ENCODE measurements at regions not wholly inside any gene's neighbourhood (a gene's known extent, or its start where the extent isn't known, plus 50 kb on each side); places are given as distances from the start of the nearest gene placed in this dataset.

DNA sequence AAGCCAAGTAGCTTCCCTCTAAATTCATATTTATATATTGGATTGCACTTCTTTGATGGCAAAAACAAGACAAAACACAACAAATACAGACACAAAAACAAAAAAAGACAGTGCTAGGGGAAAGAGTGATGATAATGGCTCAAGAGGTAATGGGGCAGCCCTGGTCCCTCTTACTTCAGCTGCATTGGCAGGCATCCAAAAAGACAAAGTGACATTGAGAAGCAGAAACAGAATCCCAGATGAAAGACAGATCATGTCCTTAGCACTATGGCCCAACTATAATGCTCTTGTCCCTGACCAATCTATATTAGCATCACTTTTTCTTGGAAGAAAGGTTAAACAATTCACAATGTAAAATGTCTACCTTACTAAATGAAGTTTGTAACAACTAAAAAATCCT is 76.2 kb downstream of the GPR85 start:
- dilution Hi-C loops (cut with MboI; ENCODE audit: extremely low pct_ligation_motif_present, low sequenced_read_pairs): no loop called here
- no peak overlapping the region for H3K9ac ChIP-seq (ENCODE audit: control insufficient read depth, extremely low read depth, insufficient read depth, low read length)
- H3K27ac ChIP-seq (ENCODE audit: control insufficient read depth, insufficient read depth, low read length): no peak overlapping the region
- no peaks in the 10 kb centered on the region for H3K36me3 ChIP-seq (ENCODE audit: control insufficient read depth in 2 of 2, extremely low read depth in 1 of 2, insufficient read depth in 2 of 2, low read length in 2 of 2)
- peak; percentile 55 for FAIRE-seq
- H3K4me1 ChIP-seq (ENCODE audit: control insufficient read depth, extremely low read depth, insufficient read depth, low read length): peaks cover 11% of the 10 kb centered on the region
- no peaks in the 10 kb centered on the region for H3K79me2 ChIP-seq (ENCODE audit: control insufficient read depth, insufficient read depth, low read length)
- H3K4me3 ChIP-seq (ENCODE audit: control insufficient read depth in 2 of 3, extremely low read depth in 1 of 3, insufficient read depth in 2 of 3, low read depth in 1 of 3, low read length in 3 of 3): no peak overlapping the region
- no peaks in the 10 kb centered on the region for H4K20me1 ChIP-seq (ENCODE audit: control insufficient read depth, extremely low read depth, insufficient read depth, low read length)
- H3K4me2 ChIP-seq (ENCODE audit: control insufficient read depth, extremely low read depth, insufficient read depth, low read depth, low read length): no peak overlapping the region
- H3K9me3 ChIP-seq (ENCODE audit: control insufficient read depth, low read depth, low read length): no peaks in the 10 kb centered on the region
- TF ChIP-seq, protein P1, sequence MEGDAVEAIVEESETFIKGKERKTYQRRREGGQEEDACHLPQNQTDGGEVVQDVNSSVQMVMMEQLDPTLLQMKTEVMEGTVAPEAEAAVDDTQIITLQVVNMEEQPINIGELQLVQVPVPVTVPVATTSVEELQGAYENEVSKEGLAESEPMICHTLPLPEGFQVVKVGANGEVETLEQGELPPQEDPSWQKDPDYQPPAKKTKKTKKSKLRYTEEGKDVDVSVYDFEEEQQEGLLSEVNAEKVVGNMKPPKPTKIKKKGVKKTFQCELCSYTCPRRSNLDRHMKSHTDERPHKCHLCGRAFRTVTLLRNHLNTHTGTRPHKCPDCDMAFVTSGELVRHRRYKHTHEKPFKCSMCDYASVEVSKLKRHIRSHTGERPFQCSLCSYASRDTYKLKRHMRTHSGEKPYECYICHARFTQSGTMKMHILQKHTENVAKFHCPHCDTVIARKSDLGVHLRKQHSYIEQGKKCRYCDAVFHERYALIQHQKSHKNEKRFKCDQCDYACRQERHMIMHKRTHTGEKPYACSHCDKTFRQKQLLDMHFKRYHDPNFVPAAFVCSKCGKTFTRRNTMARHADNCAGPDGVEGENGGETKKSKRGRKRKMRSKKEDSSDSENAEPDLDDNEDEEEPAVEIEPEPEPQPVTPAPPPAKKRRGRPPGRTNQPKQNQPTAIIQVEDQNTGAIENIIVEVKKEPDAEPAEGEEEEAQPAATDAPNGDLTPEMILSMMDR (optimal IDR thresholded peaks at IDR 0.05 in 1 of 3, IDR thresholded peaks at IDR 0.05 in 1 of 3, conservative IDR thresholded peaks at IDR 0.05 in 1 of 3; ENCODE audit: extremely low read depth in 1 of 3, insufficient read depth in 2 of 3, low read length in 3 of 3): no peak
- TF ChIP-seq EZH2 (IDR thresholded peaks at IDR 0.05; ENCODE audit: low read length): no peak
- H2AFZ ChIP-seq (ENCODE audit: control insufficient read depth, low read length): no peak overlapping the region
- no peaks in the 10 kb centered on the region for H3K9me1 ChIP-seq (ENCODE audit: control insufficient read depth, extremely low read depth, insufficient read depth, low read length)
- no peaks in the 10 kb centered on the region for H3K27me3 ChIP-seq (ENCODE audit: control insufficient read depth, extremely low read depth, insufficient read depth, low read length)
- no peak for DNase-seq (ENCODE audit: low read depth, low spot score)

DNA sequence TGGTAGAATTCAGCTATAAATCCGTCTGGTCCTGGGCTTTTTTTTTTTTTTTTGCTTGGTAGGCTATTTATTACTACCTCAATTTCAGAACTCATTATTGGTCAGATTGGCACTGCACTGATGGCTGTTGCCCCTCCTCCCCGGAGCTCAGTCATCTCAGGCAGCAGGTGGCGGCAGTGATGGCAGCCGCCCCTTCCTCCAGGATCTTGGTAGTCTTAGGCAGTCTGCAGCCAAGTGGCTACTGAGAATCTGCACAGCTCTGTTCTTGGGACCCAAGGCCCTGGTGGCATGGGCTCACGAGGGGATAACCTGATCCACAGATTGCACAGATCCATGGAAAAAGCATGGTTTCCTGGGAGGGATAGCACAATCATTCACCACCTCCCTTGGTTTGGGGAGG is 77.9 kb downstream of the GPR85 start:
- FAIRE-seq: no peak

More for the DNA sequence above, 77.9 kb downstream of the GPR85 start:
- no peak overlapping the region for H3K4me2 ChIP-seq (ENCODE audit: control insufficient read depth, extremely low read depth, insufficient read depth, low read depth, low read length)
- dilution Hi-C loops (cut with MboI; ENCODE audit: extremely low pct_ligation_motif_present, low sequenced_read_pairs): no loop called here
- no peaks in the 10 kb centered on the region for H3K36me3 ChIP-seq (ENCODE audit: control insufficient read depth in 2 of 2, extremely low read depth in 1 of 2, insufficient read depth in 2 of 2, low read length in 2 of 2)
- DNase-seq (ENCODE audit: low read depth, low spot score): no peak
- H3K9me3 ChIP-seq (ENCODE audit: control insufficient read depth, low read depth, low read length): no peaks in the 10 kb centered on the region
- H2AFZ ChIP-seq (ENCODE audit: control insufficient read depth, low read length): no peak overlapping the region
- H3K9me1 ChIP-seq (ENCODE audit: control insufficient read depth, extremely low read depth, insufficient read depth, low read length): no peaks in the 10 kb centered on the region
- H3K9ac ChIP-seq (ENCODE audit: control insufficient read depth, extremely low read depth, insufficient read depth, low read length): no peak overlapping the region
- TF ChIP-seq, protein P1 (optimal IDR thresholded peaks at IDR 0.05 in 1 of 3, IDR thresholded peaks at IDR 0.05 in 1 of 3, conservative IDR thresholded peaks at IDR 0.05 in 1 of 3; ENCODE audit: extremely low read depth in 1 of 3, insufficient read depth in 2 of 3, low read length in 3 of 3): no peak
- no peak for TF ChIP-seq EZH2 (IDR thresholded peaks at IDR 0.05; ENCODE audit: low read length)
- H3K4me3 ChIP-seq (ENCODE audit: control insufficient read depth in 2 of 3, extremely low read depth in 1 of 3, insufficient read depth in 2 of 3, low read depth in 1 of 3, low read length in 3 of 3): no peak overlapping the region
- H3K27me3 ChIP-seq (ENCODE audit: control insufficient read depth, extremely low read depth, insufficient read depth, low read length): no peaks in the 10 kb centered on the region
- peaks cover 4% of the 10 kb centered on the region for H3K4me1 ChIP-seq (ENCODE audit: control insufficient read depth, extremely low read depth, insufficient read depth, low read length)
- H4K20me1 ChIP-seq (ENCODE audit: control insufficient read depth, extremely low read depth, insufficient read depth, low read length): no peaks in the 10 kb centered on the region
- H3K79me2 ChIP-seq (ENCODE audit: control insufficient read depth, insufficient read depth, low read length): no peaks in the 10 kb centered on the region
- no peak overlapping the region for H3K27ac ChIP-seq (ENCODE audit: control insufficient read depth, insufficient read depth, low read length)

Data from keratinocyte (primary cell).